GM13977 (cell line): ENCODE measurements at regions not wholly inside any gene's neighbourhood (a gene's known extent, or its start where the extent isn't known, plus 50 kb on each side); places are given as distances from the start of the nearest gene placed in this dataset.

Source experiments
- DNase-seq: peaks from one replicate; pipeline ENCODE4 v3.0.0; 2012; ENCODE audit warnings: low spot score
- in situ Hi-C: fragments of 300-500 bp; cut with MboI; formaldehyde crosslinking; loops from one replicate; pipeline ENCODE4 v1.12.0; 2022; ENCODE audit warnings: low sequenced_read_pairs, low pct_unique_long_range_greater_than_20kb, mixed read lengths, inconsistent platforms; ENCODE audit not compliant: unreplicated experiment
- TF ChIP-seq, protein P1 (sequence below): IDR thresholded peaks from 2 replicates; pipeline ENCODE4 v1.5.1; 2012; ENCODE audit warnings: mild to moderate bottlenecking, control low read depth; ENCODE audit not compliant: insufficient read depth; ENCODE audit errors: extremely low read depth, missing control alignments

DNA sequence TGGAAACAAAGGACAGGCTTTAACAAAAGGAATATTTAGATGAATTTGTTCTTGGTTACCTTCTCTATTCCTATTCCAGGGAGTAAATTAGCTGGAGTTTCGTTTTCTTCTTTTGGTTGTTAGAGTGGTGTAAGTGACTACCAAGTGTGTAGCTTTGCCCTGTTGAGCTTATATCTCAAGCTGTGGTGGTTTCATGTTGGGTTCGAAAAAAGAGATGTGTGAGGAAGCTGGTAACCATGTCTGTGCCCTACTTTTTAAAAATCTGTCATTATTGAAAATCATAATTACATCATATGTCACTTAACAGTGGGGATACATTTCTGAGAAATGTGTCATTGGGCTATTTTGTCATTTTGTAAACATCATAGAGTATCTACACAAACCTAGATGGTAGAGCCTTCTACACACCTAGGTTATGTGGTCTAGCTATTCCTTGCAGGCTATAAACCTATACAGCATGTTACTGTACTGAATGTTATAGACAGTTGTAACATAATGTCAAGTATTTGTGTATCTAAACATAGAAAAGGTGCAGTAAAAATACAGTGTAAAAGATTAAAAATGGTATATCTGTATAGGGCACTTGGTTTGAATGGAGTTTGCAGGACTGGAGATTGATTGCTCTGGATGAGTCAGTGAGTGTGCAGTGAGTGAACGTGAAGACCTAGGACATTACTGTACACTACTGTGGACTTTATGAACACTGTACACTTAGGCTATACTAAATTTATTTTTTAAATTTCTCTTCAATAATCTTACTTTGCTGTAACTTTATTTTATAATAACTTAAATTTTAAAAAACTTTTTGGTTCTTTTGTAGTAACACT, 90.4 kb downstream of the SEPTIN7 start:
- in situ Hi-C loops, result no loop called here
- DNase-seq, result no peak
- TF ChIP-seq, protein P1, sequence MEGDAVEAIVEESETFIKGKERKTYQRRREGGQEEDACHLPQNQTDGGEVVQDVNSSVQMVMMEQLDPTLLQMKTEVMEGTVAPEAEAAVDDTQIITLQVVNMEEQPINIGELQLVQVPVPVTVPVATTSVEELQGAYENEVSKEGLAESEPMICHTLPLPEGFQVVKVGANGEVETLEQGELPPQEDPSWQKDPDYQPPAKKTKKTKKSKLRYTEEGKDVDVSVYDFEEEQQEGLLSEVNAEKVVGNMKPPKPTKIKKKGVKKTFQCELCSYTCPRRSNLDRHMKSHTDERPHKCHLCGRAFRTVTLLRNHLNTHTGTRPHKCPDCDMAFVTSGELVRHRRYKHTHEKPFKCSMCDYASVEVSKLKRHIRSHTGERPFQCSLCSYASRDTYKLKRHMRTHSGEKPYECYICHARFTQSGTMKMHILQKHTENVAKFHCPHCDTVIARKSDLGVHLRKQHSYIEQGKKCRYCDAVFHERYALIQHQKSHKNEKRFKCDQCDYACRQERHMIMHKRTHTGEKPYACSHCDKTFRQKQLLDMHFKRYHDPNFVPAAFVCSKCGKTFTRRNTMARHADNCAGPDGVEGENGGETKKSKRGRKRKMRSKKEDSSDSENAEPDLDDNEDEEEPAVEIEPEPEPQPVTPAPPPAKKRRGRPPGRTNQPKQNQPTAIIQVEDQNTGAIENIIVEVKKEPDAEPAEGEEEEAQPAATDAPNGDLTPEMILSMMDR, result no peak

DNA sequence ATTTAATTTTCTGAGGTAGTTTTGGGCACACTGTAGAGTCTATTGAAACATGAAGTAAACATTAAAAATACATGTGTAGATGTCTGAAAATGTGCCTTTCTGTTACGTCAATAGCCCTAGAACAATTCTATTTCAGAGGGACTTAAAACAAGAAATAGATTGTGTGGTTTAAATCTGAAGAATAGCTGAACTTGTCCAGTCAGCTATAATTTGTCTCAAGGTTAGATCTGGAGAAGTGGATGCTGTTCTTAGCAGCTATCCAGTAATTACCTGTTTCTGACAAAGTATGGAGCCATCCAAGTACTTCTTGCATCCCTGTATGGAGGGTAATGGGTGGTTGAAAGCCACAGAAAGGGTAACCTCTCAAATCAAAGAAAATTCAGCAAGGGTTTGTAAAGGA, 92.8 kb downstream of the SEPTIN7 start:
- in situ Hi-C loops, result no loop called here
- TF ChIP-seq, protein P1, result no peak
- no peak for DNase-seq

DNA sequence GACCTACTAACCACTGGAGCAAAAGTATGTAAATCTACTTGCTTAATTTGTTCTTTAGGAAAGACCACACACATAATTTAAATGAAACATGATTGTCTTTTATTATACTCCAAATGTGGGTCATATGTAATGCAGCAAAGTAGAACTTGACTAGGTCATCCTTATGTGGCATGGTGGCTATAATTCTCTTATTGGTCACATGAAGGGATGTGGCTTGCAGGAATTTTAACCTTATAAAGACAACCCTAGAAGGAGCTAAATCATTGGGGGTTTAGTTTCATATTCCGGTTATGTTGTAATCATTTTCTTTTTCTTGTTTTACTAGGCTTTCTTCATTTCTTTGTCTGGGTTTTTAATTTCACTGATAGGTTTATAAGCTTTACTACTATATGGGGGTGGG, 93.9 kb downstream of the SEPTIN7 start:
- TF ChIP-seq, protein P1, result no peak
- in situ Hi-C loops, result no loop called here
- no peak for DNase-seq

DNA sequence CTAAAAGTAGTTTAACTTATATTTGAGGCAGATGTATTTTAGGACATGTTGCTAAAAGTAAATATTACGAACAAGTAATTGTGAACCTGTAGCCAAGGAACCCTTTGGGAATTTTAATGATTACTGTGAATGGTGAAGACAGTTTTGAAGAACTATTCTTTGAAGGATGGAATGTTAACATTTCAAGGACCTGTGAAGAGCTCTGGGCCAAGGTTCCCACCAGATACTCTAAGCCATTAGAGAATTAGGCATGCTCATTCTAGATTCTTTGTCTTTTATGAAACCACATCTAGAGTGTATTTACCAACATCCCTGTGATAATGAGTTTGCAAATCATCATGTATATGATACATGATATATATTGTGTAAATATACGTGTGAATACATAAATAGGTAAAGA, 99.8 kb downstream of the SEPTIN7 start:
- TF ChIP-seq, protein P1, result no peak
- in situ Hi-C loops, result no loop called here
- no peak for DNase-seq

DNA sequence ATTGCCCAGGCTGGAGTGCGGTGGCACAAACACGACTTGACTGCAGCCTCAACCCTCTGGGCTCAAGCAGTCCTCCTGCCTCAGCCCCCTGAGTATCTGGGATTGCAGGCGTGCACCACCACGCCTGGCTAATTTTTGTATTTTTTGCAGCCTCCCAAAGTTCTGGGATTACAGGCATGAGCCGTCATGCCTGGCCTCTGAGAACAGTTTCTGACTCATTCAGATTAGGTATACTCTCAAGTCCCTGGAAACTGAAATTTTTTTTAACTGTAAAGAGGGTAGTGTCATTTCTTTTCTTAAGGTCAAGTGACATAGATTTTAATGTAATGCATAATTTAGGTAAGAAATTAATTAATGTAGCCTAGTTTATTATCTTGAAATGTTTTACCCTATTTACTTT, 104.7 kb downstream of the SEPTIN7 start:
- in situ Hi-C loops, result loop anchor here (5.0 kb wide), 1 partner anchor 198 kb away; no protein-coding TSS in a partner anchor

DNA sequence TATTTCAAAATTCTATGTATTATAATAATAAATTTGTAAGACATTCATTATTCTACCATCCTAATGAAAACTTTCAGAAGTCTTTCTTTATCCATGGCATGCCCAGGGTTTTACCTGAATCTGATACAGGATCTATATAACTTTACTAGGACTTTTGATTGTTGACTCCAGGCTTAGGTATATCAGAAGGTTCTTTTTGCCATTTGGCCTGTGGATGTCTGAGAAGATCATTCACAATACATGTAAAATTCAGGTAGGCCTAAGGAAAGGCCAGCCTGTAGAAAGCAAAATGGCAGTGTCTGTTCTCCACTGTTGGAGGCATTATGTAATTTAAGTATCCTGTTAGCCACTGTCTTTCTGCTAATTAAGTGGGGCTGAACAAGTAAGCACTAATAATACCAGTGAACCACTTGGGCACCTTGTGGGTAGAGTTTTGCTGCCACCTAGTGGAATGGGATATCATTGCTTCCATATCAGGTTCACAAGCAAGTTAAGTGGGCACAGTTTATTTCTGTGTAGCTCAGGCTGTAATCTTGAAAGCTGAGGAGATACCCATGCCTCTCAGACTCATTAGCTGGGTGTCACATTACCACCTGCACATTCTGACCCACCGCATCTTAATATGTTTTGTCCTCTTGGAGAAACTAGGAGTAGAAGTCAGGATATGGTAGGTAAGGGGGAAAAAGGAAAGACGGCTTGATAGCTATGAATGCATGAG, 105.5 kb downstream of the SEPTIN7 start:
- in situ Hi-C loops, result loop anchor here (5.0 kb wide), 1 partner anchor 199 kb away; no protein-coding TSS in a partner anchor
- peak; percentile 42 for DNase-seq
- TF ChIP-seq, protein P1, result peak; percentile 74

More for the DNA sequence above, 104.7 kb downstream of the SEPTIN7 start:
- no peak for DNase-seq
- TF ChIP-seq, protein P1, result no peak
